ENCODE measurements at regions not wholly inside any gene's neighbourhood (a gene's known extent, or its start where the extent isn't known, plus 50 kb on each side); places are given as distances from the start of the nearest gene placed in this dataset.

GRCh38 chr7:91812388-91812787, 68.1 kb downstream of the MTERF1 start:
- Histone ChIP-seq H3K4me2 (ENCODE audit: low read depth, low read length) (no peak overlapping the region), H3K9me3 (ENCODE audit: low read length) (no peaks in the 10 kb centered on the region), H3K27me3 (ENCODE audit: control insufficient read depth in 1 of 2, insufficient read depth in 2 of 2, low read length in 2 of 2) (no peaks in the 10 kb centered on the region), H3K4me1 (ENCODE audit: insufficient read depth, low read length) (no peaks in the 10 kb centered on the region), H3K36me3 (replicated peaks in 1 of 2; ENCODE audit: control insufficient read depth in 1 of 2, insufficient read depth in 2 of 2, low read length in 2 of 2) (no peaks in the 10 kb centered on the region), H3K27ac (ENCODE audit: extremely low read length, insufficient read depth, low read length) (no peak overlapping the region), H3K9ac (ENCODE audit: insufficient read depth, low read depth, low read length) (no peak overlapping the region), H3K4me3 (replicated peaks in 1 of 3; ENCODE audit: insufficient read depth in 1 of 3, low read depth in 2 of 3, low read length in 3 of 3) (no peak overlapping the region), H2AFZ (ENCODE audit: low read length) (no peak overlapping the region), H4K20me1 (ENCODE audit: insufficient read depth, low read length) (no peaks in the 10 kb centered on the region), H3K79me2 (ENCODE audit: insufficient read depth, low read length) (no peaks in the 10 kb centered on the region)
- ChIA-PET POLR2A (no interaction called here), CTCF (ENCODE audit: low intra/inter-chr PET ratio, low total read pairs) (no interaction called here)
- DNase-seq (ENCODE audit: low spot score), result no peak
- FAIRE-seq, result no peak
- no peak for TF ChIP-seq ZBTB21 (CRISPR knock-in tag; IDR thresholded peaks at IDR 0.05)
- no peak for TF ChIP-seq ZNF414 (CRISPR knock-in tag; IDR thresholded peaks at IDR 0.05)
- no peak for TF ChIP-seq ZFYVE20 (CRISPR knock-in tag; IDR thresholded peaks at IDR 0.05; ENCODE audit: borderline replicate concordance, low read depth)
- TF ChIP-seq KDM6A (CRISPR knock-in tag; IDR thresholded peaks at IDR 0.05; ENCODE audit: low read depth), result no peak
- no peak for TF ChIP-seq NR0B2 (CRISPR knock-in tag; IDR thresholded peaks at IDR 0.05)
- TF ChIP-seq ZNF761 (CRISPR knock-in tag; conservative IDR thresholded peaks at IDR 0.05), result no peak
- TF ChIP-seq THAP7 (CRISPR knock-in tag; IDR thresholded peaks at IDR 0.05), result no peak
- no peak for TF ChIP-seq NFATC3 (CRISPR knock-in tag; IDR thresholded peaks at IDR 0.05)
- TF ChIP-seq ZNF589 (CRISPR knock-in tag; conservative IDR thresholded peaks at IDR 0.05), result no peak
- no peak for TF ChIP-seq PAWR (CRISPR knock-in tag; IDR thresholded peaks at IDR 0.05; ENCODE audit: borderline replicate concordance)
- TF ChIP-seq NFIC (IDR thresholded peaks at IDR 0.05; ENCODE audit: low read length), result no peak
- no peak for TF ChIP-seq ZNF33B (CRISPR knock-in tag; IDR thresholded peaks at IDR 0.05)
- TF ChIP-seq GRHL1 (CRISPR knock-in tag; conservative IDR thresholded peaks at IDR 0.05), result no peak
- intact Hi-C loops (cut with micrococcal nuclease; ENCODE audit: unreplicated experiment) (no loop called here), in situ Hi-C loops (cut with HindIII; ENCODE audit: extremely low pct_ligation_motif_present, low pct_unique_long_range_greater_than_20kb) (no loop called here)
- no peak for ATAC-seq
- WGBS (ENCODE audit: low lambda C conversion rate), result 14% methylated on average over 3 of the region's 3 CpGs
- no TSS peak for BruUV-seq (replicated peaks)

Data from HepG2 (cell line).